ENCODE measurements at regions not wholly inside any gene's neighbourhood (a gene's known extent, or its start where the extent isn't known, plus 50 kb on each side); places are given as distances from the start of the nearest gene placed in this dataset.

DNA sequence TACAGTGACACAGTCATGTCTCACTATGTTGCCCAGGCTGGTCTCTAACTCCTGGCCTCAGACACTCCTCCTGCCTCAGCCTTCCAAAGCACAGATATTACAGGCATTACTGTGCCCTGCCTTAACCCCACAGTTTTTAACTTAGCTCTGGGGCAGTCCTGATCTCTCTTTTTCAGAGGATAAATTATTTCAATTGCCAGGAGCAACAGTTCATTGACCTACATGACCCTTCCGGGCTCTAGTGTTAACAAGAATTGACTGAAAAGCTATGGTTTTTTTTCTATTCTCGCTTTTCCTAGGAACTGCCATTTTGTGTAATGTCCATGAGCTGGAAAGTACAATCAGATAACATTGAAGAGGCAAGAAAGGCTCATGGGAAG, 92.8 kb downstream of the HNRNPLL start:
- TF ChIP-seq CREB1 (IDR thresholded peaks at IDR 0.05) (no peak), CREB1 (CRISPR knock-in tag; IDR thresholded peaks at IDR 0.05) (no peak), ZNF235 (CRISPR knock-in tag; IDR thresholded peaks at IDR 0.05; ENCODE audit: borderline replicate concordance) (no peak), ETV6 (CRISPR knock-in tag; conservative IDR thresholded peaks at IDR 0.05) (no peak), HNRNPUL1 (IDR thresholded peaks at IDR 0.05; ENCODE audit: low read depth, low read length) (no peak), ZBTB20 (CRISPR knock-in tag; IDR thresholded peaks at IDR 0.05; ENCODE audit: borderline replicate concordance, low read depth) (no peak), SRSF1 (optimal IDR thresholded peaks at IDR 0.05; ENCODE audit: low read depth, low read length) (no peak), SP1 (IDR thresholded peaks at IDR 0.05) (no peak), SP1 (CRISPR knock-in tag; IDR thresholded peaks at IDR 0.05) (no peak), PHF8 (CRISPR knock-in tag; IDR thresholded peaks at IDR 0.05) (no peak)
- TF ChIP-seq, protein P1, sequence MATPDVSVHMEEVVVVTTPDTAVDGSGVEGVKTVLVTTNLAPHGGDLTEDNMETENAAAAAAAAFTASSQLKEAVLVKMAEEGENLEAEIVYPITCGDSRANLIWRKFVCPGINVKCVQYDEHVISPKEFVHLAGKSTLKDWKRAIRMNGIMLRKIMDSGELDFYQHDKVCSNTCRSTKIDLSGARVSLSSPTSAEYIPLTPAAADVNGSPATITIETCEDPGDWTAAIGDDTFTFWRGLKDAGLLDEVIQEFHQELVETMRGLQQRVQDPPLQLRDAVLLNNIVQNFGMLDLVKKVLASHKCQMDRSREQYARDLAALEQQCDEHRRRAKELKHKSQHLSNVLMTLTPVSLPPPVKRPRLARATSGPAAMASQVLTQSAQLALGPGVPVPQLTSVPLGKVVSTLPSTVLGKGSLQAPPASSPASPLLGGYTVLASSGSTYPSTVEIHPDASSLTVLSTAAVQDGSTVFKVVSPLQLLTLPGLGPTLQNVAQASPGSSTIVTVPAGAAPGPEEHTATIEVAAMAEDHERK (CRISPR knock-in tag; IDR thresholded peaks at IDR 0.05; ENCODE audit: low read depth), result no peak
- TF ChIP-seq, protein P2, sequence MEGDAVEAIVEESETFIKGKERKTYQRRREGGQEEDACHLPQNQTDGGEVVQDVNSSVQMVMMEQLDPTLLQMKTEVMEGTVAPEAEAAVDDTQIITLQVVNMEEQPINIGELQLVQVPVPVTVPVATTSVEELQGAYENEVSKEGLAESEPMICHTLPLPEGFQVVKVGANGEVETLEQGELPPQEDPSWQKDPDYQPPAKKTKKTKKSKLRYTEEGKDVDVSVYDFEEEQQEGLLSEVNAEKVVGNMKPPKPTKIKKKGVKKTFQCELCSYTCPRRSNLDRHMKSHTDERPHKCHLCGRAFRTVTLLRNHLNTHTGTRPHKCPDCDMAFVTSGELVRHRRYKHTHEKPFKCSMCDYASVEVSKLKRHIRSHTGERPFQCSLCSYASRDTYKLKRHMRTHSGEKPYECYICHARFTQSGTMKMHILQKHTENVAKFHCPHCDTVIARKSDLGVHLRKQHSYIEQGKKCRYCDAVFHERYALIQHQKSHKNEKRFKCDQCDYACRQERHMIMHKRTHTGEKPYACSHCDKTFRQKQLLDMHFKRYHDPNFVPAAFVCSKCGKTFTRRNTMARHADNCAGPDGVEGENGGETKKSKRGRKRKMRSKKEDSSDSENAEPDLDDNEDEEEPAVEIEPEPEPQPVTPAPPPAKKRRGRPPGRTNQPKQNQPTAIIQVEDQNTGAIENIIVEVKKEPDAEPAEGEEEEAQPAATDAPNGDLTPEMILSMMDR (CRISPR knock-in tag; IDR thresholded peaks at IDR 0.05), result no peak
